Cardiac fibroblast (primary cell): ENCODE measurements at regions not wholly inside any gene's neighbourhood (a gene's known extent, or its start where the extent isn't known, plus 50 kb on each side); places are given as distances from the start of the nearest gene placed in this dataset.
"Not testable (repeated sequence)": the region's sequence is repeated elsewhere in the genome, so short reads cannot be mapped to it uniquely, and the experiment has no call there.

Experiments
- DNase-seq, 2 donors: peaks; one replicate each; pipeline versions ENCODE4 v3.0.0 to v3.0.0-alpha.2; 2010; ENCODE audit warnings: low read depth in 2 of 2
- H3K4me3 ChIP-seq, 2 donors: replicated peaks in 1 of 2; 1 replicate in 1 of 2; 2 replicates in 1 of 2; pipeline ENCODE4 v1.5.1; 2011; ENCODE audit warnings: low read depth in 2 of 2, low read length in 2 of 2, mild to moderate bottlenecking in 2 of 2, moderate library complexity in 1 of 2
- CTCF ChIP-seq: IDR thresholded peaks from one replicate; pipeline ENCODE4 v1.5.1; 2011; ENCODE audit warnings: low read depth, mild to moderate bottlenecking, low read length, inconsistent platforms

DNA sequence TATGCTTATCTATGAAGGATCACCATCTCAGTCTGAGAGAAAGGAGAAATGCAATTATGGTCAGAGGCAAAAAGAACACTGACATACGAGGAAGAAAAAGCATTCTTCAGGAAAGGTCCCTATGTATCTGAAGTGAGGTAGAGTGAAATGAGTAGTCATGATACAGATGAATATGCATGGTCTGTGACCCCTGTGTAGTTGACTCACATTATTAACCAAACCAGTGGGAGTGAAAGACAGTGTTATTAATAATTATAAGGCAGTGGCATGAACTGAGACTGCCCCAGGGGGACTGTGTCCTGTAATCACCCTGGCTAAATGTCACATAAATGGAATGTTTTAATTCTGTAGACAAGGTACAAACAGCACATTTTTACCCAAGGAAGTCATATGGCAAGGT is 1320.2 kb upstream of the PCDH9 start:
- TF ChIP-seq CTCF: no peak
- DNase-seq: no peak
- no peak overlapping the region for H3K4me3 ChIP-seq

GRCh38 chr13:68540244-68540643 is 1310.1 kb upstream of the PCDH9 start:
- no peak for DNase-seq
- no peak overlapping the region for H3K4me3 ChIP-seq
- TF ChIP-seq CTCF: no peak

DNA sequence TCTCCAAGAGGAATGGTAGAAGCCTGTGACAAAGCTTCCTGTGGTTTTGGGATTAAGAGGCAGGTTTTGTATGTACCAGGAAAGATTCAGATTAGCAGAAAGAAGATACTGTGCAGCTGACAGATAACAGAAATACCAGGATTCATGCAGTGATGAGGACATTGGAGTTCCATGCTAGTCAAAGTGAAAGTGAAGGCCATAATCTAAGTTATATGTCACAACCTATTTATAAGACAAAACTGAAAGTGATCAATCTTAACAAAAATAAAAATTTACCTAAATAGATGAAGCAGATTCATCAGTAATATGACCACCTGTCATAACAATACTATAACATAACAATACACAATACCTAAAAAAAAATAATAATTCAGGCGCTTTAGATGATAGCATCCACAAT is 1305.2 kb upstream of the PCDH9 start:
- H3K4me3 ChIP-seq: no peak overlapping the region
- DNase-seq: no peak
- TF ChIP-seq CTCF: no peak

DNA sequence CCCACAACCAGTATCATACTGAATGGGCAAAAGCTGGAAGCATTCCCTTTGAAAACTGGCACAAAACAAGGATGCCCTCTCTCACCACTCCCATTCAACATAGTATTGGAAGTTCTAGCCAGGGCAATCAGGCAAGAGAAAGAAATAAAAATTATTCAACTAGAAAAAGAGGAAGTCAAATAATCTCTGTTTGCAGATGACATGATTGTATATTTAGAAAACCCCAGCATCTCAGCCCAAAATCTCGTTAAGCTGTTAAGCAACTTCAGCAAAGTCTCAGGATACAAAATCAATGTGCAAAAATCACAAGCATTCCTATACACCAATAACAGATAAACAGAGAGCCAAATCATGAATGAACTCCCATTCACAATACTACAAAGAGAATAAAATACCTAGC is 1297.0 kb upstream of the PCDH9 start:
- DNase-seq, H3K4me3 ChIP-seq: not testable (repeated sequence)

GRCh38 chr13:68523838-68524424 is 1293.8 kb upstream of the PCDH9 start:
- no peak overlapping the region for H3K4me3 ChIP-seq
- TF ChIP-seq CTCF: no peak
- no peak for DNase-seq

- TF ChIP-seq CTCF: no peak
- DNase-seq: no peak
- no peak overlapping the region for H3K4me3 ChIP-seq
These were observed 1292.0 kb upstream of the PCDH9 start for GRCh38 chr13:68522184-68522583.

GRCh38 chr13:68509734-68510621 is 1279.8 kb upstream of the PCDH9 start:
- H3K4me3 ChIP-seq: no peak overlapping the region
- no peak for DNase-seq
- no peak for TF ChIP-seq CTCF
